Lower leg skin (tissue), 3 donors: ENCODE measurements at regions not wholly inside any gene's neighbourhood (a gene's known extent, or its start where the extent isn't known, plus 50 kb on each side); places are given as distances from the start of the nearest gene placed in this dataset.

Experiments used
- POLR2A ChIP-seq, 2 donors: fragments of 450-650 bp; IDR thresholded peaks; one replicate each; pipeline ENCODE4 v1.6.1; 2016 to 2017; ENCODE audit warnings: antibody characterized with exemption in 2 of 2, mild to moderate bottlenecking in 1 of 2, moderate library complexity in 1 of 2
- TF ChIP-seq, protein P1 (sequence below), 3 donors: fragments of 450-650 bp; IDR thresholded peaks; one replicate each; pipeline ENCODE4 v1.5.1; 2016; ENCODE audit warnings: antibody characterized with exemption in 3 of 3, mild to moderate bottlenecking in 3 of 3, moderate library complexity in 2 of 3

- TF ChIP-seq, protein P1, sequence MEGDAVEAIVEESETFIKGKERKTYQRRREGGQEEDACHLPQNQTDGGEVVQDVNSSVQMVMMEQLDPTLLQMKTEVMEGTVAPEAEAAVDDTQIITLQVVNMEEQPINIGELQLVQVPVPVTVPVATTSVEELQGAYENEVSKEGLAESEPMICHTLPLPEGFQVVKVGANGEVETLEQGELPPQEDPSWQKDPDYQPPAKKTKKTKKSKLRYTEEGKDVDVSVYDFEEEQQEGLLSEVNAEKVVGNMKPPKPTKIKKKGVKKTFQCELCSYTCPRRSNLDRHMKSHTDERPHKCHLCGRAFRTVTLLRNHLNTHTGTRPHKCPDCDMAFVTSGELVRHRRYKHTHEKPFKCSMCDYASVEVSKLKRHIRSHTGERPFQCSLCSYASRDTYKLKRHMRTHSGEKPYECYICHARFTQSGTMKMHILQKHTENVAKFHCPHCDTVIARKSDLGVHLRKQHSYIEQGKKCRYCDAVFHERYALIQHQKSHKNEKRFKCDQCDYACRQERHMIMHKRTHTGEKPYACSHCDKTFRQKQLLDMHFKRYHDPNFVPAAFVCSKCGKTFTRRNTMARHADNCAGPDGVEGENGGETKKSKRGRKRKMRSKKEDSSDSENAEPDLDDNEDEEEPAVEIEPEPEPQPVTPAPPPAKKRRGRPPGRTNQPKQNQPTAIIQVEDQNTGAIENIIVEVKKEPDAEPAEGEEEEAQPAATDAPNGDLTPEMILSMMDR (IDR thresholded peaks at IDR 0.05): no peak
- no peak for TF ChIP-seq POLR2A (IDR thresholded peaks at IDR 0.05)
These were observed 70.9 kb upstream of the FAM9C start for GRCh38 chrX:13115146-13115855.
